Nephron progenitor cell (in vitro differentiated cells): ENCODE measurements at regions not wholly inside any gene's neighbourhood (a gene's known extent, or its start where the extent isn't known, plus 50 kb on each side); places are given as distances from the start of the nearest gene placed in this dataset.
"Not testable (repeated sequence)": the region's sequence is repeated elsewhere in the genome, so short reads cannot be mapped to it uniquely, and the experiment has no call there.

Experiments used
- DNase-seq: peaks from one replicate; pipeline ENCODE4 v3.0.0; 2021
- H3K27ac Mint-ChIP-seq: 2 replicates; pipeline ENCODE4 v1.8.0; 2021; ENCODE audit warnings: mild to moderate bottlenecking, moderate library complexity, mixed read lengths
- H3K27me3 Mint-ChIP-seq: 2 replicates; pipeline ENCODE4 v1.8.0; 2021; ENCODE audit warnings: mild to moderate bottlenecking, low read depth, mixed read lengths; ENCODE audit not compliant: poor library complexity
- H3K36me3 Mint-ChIP-seq: 2 replicates; pipeline ENCODE4 v1.8.0; 2021; ENCODE audit warnings: low read depth, mixed read lengths
- H3K4me1 Mint-ChIP-seq: 2 replicates; pipeline ENCODE4 v1.8.0; 2021; ENCODE audit warnings: mixed read lengths
- H3K4me3 Mint-ChIP-seq: 2 replicates; pipeline ENCODE4 v1.8.0; 2021; ENCODE audit warnings: mild to moderate bottlenecking, moderate library complexity, mixed read lengths
- H3K9me3 Mint-ChIP-seq: 2 replicates; pipeline ENCODE4 v1.8.0; 2021; ENCODE audit warnings: mild to moderate bottlenecking, moderate library complexity, mixed read lengths
- TF ChIP-seq, protein P1 (sequence below): fragments of 200-600 bp; sonication (generic); IDR thresholded peaks from 2 replicates; pipeline ENCODE4 v1.5.0; 2021; ENCODE audit warnings: antibody characterized with exemption

- peaks cover 3% of the 10 kb centered on the region for H3K27me3 Mint-ChIP-seq
These were observed 124.0 kb upstream of the PTPN20 start for GRCh38 chr10:46787321-46787615.

GRCh38 chr10:46792657-46793357 is 118.4 kb upstream of the PTPN20 start:
- H3K9me3 Mint-ChIP-seq, H3K27ac Mint-ChIP-seq, DNase-seq, H3K27me3 Mint-ChIP-seq, H3K4me1 Mint-ChIP-seq, H3K36me3 Mint-ChIP-seq, H3K4me3 Mint-ChIP-seq: not testable (repeated sequence)

More at GRCh38 chr10:46787321-46787615, 124.0 kb upstream of the PTPN20 start:
- peak; percentile 3 for DNase-seq
- no peaks in the 10 kb centered on the region for H3K9me3 Mint-ChIP-seq
- peaks cover 13% of the 10 kb centered on the region for H3K4me1 Mint-ChIP-seq
- TF ChIP-seq, protein P1, sequence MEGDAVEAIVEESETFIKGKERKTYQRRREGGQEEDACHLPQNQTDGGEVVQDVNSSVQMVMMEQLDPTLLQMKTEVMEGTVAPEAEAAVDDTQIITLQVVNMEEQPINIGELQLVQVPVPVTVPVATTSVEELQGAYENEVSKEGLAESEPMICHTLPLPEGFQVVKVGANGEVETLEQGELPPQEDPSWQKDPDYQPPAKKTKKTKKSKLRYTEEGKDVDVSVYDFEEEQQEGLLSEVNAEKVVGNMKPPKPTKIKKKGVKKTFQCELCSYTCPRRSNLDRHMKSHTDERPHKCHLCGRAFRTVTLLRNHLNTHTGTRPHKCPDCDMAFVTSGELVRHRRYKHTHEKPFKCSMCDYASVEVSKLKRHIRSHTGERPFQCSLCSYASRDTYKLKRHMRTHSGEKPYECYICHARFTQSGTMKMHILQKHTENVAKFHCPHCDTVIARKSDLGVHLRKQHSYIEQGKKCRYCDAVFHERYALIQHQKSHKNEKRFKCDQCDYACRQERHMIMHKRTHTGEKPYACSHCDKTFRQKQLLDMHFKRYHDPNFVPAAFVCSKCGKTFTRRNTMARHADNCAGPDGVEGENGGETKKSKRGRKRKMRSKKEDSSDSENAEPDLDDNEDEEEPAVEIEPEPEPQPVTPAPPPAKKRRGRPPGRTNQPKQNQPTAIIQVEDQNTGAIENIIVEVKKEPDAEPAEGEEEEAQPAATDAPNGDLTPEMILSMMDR = no peak
- peak overlapping the region; percentile 99 for H3K4me3 Mint-ChIP-seq
- peak overlapping the region; percentile 95 for H3K27ac Mint-ChIP-seq
- no peaks in the 10 kb centered on the region for H3K36me3 Mint-ChIP-seq

GRCh38 chr10:46796351-46796750 is 114.9 kb upstream of the PTPN20 start:
- peaks cover 13% of the 10 kb centered on the region for H3K36me3 Mint-ChIP-seq
- H3K27me3 Mint-ChIP-seq, H3K9me3 Mint-ChIP-seq, H3K4me3 Mint-ChIP-seq, H3K27ac Mint-ChIP-seq, DNase-seq, H3K4me1 Mint-ChIP-seq: not testable (repeated sequence)

- not testable (repeated sequence) for H3K9me3 Mint-ChIP-seq, DNase-seq, H3K36me3 Mint-ChIP-seq
These were observed 109.2 kb upstream of the PTPN20 start for GRCh38 chr10:46802010-46802409.

DNA sequence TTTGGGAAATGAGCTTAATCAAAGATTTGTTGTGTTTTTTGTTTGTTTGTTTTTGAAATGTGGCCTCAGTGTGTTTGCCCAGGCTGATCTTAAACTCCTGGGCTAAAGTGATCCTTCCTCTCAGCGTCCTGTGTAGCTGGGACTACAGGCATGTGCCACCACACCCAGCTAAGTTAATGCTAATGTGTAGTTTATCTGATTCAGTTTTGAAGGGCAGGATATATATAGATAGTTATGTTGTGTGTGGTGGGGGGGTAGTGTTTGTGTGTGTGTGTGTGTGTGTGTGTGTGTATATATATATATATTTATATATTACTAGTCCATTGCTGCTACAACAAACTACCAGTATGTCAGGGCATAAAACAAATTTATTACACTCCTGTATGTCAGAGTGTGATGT is 108.1 kb upstream of the PTPN20 start:
- not testable (repeated sequence) for H3K4me3 Mint-ChIP-seq, H3K9me3 Mint-ChIP-seq, H3K27me3 Mint-ChIP-seq, H3K4me1 Mint-ChIP-seq, H3K36me3 Mint-ChIP-seq, DNase-seq
- peak overlapping the region; percentile 34 for H3K27ac Mint-ChIP-seq

More at GRCh38 chr10:46802010-46802409, 109.2 kb upstream of the PTPN20 start:
- H3K27me3 Mint-ChIP-seq, H3K27ac Mint-ChIP-seq, H3K4me1 Mint-ChIP-seq, H3K4me3 Mint-ChIP-seq: not testable (repeated sequence)

GRCh38 chr10:46810222-46810621 is 101.0 kb upstream of the PTPN20 start:
- H3K36me3 Mint-ChIP-seq, H3K4me3 Mint-ChIP-seq, H3K9me3 Mint-ChIP-seq, H3K4me1 Mint-ChIP-seq, H3K27me3 Mint-ChIP-seq, DNase-seq, H3K27ac Mint-ChIP-seq: not testable (repeated sequence)

DNA sequence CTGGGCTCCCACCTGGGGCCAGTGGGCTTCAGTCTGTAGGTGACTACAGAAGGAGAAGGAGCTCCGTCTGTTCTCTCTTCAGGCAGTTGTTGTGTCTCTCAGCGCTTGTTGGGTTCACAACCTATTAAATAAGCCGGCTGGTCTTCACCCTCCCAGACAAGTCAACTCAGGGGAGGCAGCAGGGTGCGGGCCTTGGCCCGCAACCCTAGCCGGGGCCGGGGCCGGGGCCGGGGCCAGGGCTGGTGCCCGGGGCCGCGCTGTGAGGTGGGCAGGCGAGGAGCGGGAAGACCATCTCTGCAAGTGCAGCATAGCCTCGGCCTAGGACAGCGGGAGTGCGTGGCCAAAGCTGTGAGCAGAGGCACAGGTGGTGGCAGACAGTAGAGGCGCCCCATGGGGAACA is 95.1 kb upstream of the PTPN20 start:
- not testable (repeated sequence) for DNase-seq, H3K27ac Mint-ChIP-seq, H3K36me3 Mint-ChIP-seq, H3K4me3 Mint-ChIP-seq, H3K9me3 Mint-ChIP-seq, H3K4me1 Mint-ChIP-seq, H3K27me3 Mint-ChIP-seq

GRCh38 chr10:46840393-46841050 is 70.7 kb upstream of the PTPN20 start:
- H3K4me3 Mint-ChIP-seq, H3K36me3 Mint-ChIP-seq, H3K27ac Mint-ChIP-seq, DNase-seq, H3K4me1 Mint-ChIP-seq, H3K9me3 Mint-ChIP-seq, H3K27me3 Mint-ChIP-seq: not testable (repeated sequence)

DNA sequence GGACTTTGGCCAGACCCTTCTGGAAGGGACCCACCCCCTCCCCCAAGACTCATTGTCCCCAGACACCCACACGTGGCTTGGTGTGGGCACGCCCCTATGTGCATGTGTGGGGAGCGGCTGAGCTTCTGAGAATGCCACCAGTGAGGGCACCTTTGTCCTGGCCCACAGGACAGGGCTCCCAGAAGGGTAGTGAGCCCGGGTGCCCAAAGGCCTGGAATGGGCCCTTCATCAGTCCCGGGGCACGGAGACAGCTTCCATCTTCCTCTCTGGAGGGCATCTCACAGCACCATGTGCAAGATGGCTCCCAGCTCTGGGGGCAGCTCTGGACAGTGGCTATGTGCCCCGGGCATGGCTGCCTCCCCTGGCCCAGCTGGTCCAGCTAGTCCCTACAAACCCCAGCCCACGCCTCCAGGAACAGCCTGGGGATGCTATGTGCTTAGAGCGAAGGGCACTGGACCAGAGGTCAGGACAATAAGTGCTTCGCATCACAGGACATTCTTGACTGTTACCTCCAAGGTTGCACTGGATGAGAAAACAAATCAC is 70.1 kb upstream of the PTPN20 start:
- H3K4me1 Mint-ChIP-seq, H3K27ac Mint-ChIP-seq, H3K9me3 Mint-ChIP-seq, H3K4me3 Mint-ChIP-seq, H3K36me3 Mint-ChIP-seq, DNase-seq, H3K27me3 Mint-ChIP-seq: not testable (repeated sequence)

- DNase-seq, H3K27ac Mint-ChIP-seq, H3K4me1 Mint-ChIP-seq, H3K9me3 Mint-ChIP-seq, H3K27me3 Mint-ChIP-seq, H3K36me3 Mint-ChIP-seq, H3K4me3 Mint-ChIP-seq: not testable (repeated sequence)
These were observed 66.0 kb upstream of the PTPN20 start for GRCh38 chr10:46845194-46845593.

- H3K27me3 Mint-ChIP-seq, H3K4me3 Mint-ChIP-seq, H3K9me3 Mint-ChIP-seq, H3K27ac Mint-ChIP-seq, H3K36me3 Mint-ChIP-seq, H3K4me1 Mint-ChIP-seq, DNase-seq: not testable (repeated sequence)
These were observed 65.6 kb upstream of the PTPN20 start for GRCh38 chr10:46845640-46846039.

DNA sequence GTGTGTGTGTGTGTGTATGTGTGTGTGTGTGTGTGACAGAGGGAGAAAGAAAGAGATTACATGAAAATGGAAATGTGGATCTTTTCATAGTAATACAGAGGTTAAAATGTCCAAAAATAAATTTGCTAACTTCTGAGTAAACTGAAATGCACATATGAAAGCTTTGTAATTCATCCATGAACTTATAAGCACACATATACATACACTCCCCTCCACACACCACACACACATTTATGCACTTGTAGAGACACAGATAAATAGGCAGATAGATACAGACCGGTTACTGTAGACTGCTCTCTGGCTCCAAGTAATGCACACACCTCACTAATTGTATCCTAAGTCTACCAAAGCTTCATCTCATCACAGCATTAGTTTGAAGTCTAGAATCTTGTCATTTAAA is 50.5 kb upstream of the PTPN20 start:
- not testable (repeated sequence) for H3K27ac Mint-ChIP-seq, DNase-seq, H3K36me3 Mint-ChIP-seq, H3K4me1 Mint-ChIP-seq, H3K4me3 Mint-ChIP-seq, H3K9me3 Mint-ChIP-seq, H3K27me3 Mint-ChIP-seq
